Suprapubic skin (tissue), 3 donors: ENCODE measurements at regions not wholly inside any gene's neighbourhood (a gene's known extent, or its start where the extent isn't known, plus 50 kb on each side); places are given as distances from the start of the nearest gene placed in this dataset.

ENCODE experiments used
- EP300 ChIP-seq: sonication (generic); formaldehyde crosslinking; IDR thresholded peaks from one replicate; pipeline ENCODE4 v1.6.1; 2017; ENCODE audit warnings: antibody characterized with exemption
- TF ChIP-seq, protein P1 (sequence below), 2 donors: fragments of 200-600 bp in 1 of 2; fragments of 450-650 bp in 1 of 2; sonication (generic) in 1 of 2; IDR thresholded peaks; one replicate each; pipeline ENCODE4 v1.5.1; 2016 to 2019; ENCODE audit warnings: antibody characterized with exemption in 2 of 2, mild to moderate bottlenecking in 1 of 2, moderate library complexity in 1 of 2

DNA sequence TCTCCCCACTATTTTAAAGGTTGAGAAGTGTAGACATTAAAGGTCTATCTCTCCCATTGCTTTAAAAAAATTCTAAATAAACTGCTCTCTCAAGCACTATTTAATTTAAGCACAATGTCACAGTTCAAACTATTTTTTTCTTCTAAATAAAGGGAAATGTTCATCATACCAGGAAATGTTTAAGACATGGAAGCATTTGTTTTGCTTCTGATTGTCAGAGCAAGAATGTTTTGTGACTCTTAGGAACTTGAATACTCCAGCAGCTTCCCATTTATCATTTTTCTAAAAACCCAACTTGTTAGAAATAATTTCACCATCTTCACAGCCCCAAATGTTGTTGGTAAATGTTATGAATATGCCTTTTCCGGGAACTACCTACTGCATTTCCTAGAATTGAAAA, 121.8 kb upstream of the NTF3 start:
- TF ChIP-seq, protein P1, sequence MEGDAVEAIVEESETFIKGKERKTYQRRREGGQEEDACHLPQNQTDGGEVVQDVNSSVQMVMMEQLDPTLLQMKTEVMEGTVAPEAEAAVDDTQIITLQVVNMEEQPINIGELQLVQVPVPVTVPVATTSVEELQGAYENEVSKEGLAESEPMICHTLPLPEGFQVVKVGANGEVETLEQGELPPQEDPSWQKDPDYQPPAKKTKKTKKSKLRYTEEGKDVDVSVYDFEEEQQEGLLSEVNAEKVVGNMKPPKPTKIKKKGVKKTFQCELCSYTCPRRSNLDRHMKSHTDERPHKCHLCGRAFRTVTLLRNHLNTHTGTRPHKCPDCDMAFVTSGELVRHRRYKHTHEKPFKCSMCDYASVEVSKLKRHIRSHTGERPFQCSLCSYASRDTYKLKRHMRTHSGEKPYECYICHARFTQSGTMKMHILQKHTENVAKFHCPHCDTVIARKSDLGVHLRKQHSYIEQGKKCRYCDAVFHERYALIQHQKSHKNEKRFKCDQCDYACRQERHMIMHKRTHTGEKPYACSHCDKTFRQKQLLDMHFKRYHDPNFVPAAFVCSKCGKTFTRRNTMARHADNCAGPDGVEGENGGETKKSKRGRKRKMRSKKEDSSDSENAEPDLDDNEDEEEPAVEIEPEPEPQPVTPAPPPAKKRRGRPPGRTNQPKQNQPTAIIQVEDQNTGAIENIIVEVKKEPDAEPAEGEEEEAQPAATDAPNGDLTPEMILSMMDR (IDR thresholded peaks at IDR 0.05), result no peak
- TF ChIP-seq EP300, result no peak
